ENCODE measurements at regions not wholly inside any gene's neighbourhood (a gene's known extent, or its start where the extent isn't known, plus 50 kb on each side); places are given as distances from the start of the nearest gene placed in this dataset.

DNA sequence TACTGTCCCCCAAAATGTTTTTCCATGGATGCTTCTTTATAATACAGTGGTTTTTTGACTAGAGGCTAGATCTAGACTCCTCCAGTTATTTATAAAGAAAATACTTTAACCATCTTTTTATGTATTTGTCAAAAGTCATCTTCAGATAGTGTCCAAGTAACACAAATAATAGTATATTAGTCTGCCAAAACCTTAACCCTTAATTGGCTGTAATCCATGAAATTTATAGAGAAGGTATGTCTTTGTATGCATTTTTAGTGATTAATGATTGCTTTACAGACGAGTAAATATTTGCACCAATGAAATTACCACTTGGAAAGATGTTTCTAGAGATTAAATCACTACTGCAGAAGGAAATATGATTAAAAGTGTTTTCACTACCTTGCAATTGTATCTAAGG lies 451.8 kb upstream of the NRXN1 start:
- TF ChIP-seq, protein P1, sequence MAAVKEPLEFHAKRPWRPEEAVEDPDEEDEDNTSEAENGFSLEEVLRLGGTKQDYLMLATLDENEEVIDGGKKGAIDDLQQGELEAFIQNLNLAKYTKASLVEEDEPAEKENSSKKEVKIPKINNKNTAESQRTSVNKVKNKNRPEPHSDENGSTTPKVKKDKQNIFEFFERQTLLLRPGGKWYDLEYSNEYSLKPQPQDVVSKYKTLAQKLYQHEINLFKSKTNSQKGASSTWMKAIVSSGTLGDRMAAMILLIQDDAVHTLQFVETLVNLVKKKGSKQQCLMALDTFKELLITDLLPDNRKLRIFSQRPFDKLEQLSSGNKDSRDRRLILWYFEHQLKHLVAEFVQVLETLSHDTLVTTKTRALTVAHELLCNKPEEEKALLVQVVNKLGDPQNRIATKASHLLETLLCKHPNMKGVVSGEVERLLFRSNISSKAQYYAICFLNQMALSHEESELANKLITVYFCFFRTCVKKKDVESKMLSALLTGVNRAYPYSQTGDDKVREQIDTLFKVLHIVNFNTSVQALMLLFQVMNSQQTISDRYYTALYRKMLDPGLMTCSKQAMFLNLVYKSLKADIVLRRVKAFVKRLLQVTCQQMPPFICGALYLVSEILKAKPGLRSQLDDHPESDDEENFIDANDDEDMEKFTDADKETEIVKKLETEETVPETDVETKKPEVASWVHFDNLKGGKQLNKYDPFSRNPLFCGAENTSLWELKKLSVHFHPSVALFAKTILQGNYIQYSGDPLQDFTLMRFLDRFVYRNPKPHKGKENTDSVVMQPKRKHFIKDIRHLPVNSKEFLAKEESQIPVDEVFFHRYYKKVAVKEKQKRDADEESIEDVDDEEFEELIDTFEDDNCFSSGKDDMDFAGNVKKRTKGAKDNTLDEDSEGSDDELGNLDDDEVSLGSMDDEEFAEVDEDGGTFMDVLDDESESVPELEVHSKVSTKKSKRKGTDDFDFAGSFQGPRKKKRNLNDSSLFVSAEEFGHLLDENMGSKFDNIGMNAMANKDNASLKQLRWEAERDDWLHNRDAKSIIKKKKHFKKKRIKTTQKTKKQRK (IDR thresholded peaks at IDR 0.05; ENCODE audit: low read depth, low read length): no peak
- TF ChIP-seq PAX8 (IDR thresholded peaks at IDR 0.05) (no peak), EP300 (IDR thresholded peaks at IDR 0.05; ENCODE audit: borderline replicate concordance in 1 of 2, control insufficient read depth in 1 of 2, low read depth in 2 of 2, low read length in 2 of 2) (no peak), BMI1 (IDR thresholded peaks at IDR 0.05; ENCODE audit: borderline replicate concordance) (no peak), CBX5 (IDR thresholded peaks at IDR 0.05; ENCODE audit: low read depth) (no peak), FOS (IDR thresholded peaks at IDR 0.05; ENCODE audit: borderline replicate concordance, extremely low read depth, insufficient read length) (no peak), CHD1 (IDR thresholded peaks at IDR 0.05; ENCODE audit: low read depth, low read length) (no peak), NR2C1 (IDR thresholded peaks at IDR 0.05) (no peak), POLR2AphosphoS2 (IDR thresholded peaks at IDR 0.05; ENCODE audit: low read depth, low read length) (no peak), NBN (IDR thresholded peaks at IDR 0.05) (no peak), RAD21 (IDR thresholded peaks at IDR 0.05; ENCODE audit: insufficient read depth, low read depth, low read length) (no peak), JUNB (IDR thresholded peaks at IDR 0.05) (no peak), ASH2L (IDR thresholded peaks at IDR 0.05; ENCODE audit: borderline replicate concordance, low read depth) (no peak), MXI1 (IDR thresholded peaks at IDR 0.05; ENCODE audit: low read depth, low read length) (no peak), POLR2A (IDR thresholded peaks at IDR 0.05; ENCODE audit: low read depth, low read length) (no peak), RFX5 (IDR thresholded peaks at IDR 0.05; ENCODE audit: low read depth, low read length) (no peak)
- TF ChIP-seq, protein P2, sequence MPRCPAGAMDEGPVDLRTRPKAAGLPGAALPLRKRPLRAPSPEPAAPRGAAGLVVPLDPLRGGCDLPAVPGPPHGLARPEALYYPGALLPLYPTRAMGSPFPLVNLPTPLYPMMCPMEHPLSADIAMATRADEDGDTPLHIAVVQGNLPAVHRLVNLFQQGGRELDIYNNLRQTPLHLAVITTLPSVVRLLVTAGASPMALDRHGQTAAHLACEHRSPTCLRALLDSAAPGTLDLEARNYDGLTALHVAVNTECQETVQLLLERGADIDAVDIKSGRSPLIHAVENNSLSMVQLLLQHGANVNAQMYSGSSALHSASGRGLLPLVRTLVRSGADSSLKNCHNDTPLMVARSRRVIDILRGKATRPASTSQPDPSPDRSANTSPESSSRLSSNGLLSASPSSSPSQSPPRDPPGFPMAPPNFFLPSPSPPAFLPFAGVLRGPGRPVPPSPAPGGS (IDR thresholded peaks at IDR 0.05; ENCODE audit: borderline replicate concordance, insufficient read depth, low read depth, low read length, poor library complexity, severe bottlenecking): no peak
- TF ChIP-seq, protein P3, sequence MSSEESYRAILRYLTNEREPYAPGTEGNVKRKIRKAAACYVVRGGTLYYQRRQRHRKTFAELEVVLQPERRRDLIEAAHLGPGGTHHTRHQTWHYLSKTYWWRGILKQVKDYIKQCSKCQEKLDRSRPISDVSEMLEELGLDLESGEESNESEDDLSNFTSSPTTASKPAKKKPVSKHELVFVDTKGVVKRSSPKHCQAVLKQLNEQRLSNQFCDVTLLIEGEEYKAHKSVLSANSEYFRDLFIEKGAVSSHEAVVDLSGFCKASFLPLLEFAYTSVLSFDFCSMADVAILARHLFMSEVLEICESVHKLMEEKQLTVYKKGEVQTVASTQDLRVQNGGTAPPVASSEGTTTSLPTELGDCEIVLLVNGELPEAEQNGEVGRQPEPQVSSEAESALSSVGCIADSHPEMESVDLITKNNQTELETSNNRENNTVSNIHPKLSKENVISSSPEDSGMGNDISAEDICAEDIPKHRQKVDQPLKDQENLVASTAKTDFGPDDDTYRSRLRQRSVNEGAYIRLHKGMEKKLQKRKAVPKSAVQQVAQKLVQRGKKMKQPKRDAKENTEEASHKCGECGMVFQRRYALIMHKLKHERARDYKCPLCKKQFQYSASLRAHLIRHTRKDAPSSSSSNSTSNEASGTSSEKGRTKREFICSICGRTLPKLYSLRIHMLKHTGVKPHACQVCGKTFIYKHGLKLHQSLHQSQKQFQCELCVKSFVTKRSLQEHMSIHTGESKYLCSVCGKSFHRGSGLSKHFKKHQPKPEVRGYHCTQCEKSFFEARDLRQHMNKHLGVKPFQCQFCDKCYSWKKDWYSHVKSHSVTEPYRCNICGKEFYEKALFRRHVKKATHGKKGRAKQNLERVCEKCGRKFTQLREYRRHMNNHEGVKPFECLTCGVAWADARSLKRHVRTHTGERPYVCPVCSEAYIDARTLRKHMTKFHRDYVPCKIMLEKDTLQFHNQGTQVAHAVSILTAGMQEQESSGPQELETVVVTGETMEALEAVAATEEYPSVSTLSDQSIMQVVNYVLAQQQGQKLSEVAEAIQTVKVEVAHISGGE (CRISPR knock-in tag; IDR thresholded peaks at IDR 0.05): no peak
- RAD21 ChIA-PET (ENCODE audit: unreplicated experiment): no interaction called here
- POLR2A ChIA-PET: no interaction called here
- FAIRE-seq: no peak
- WGBS (ENCODE audit: insufficient coverage, insufficient replicate concordance, low lambda C conversion rate, missing lambda C conversion rate): 3% methylated on average over 1 of the region's 1 CpG
- Histone ChIP-seq H3K4me2 (ENCODE audit: control insufficient read depth, insufficient read depth) (no peak overlapping the region), H3K4me3 (no peak overlapping the region), H3K27ac (ENCODE audit: control insufficient read depth, insufficient read depth) (no peak overlapping the region), H4K20me1 (ENCODE audit: control insufficient read depth, insufficient read depth) (no peaks in the 10 kb centered on the region), H3K4me1 (ENCODE audit: control insufficient read depth, insufficient read depth, low read length) (no peaks in the 10 kb centered on the region), H3K79me2 (ENCODE audit: control insufficient read depth, insufficient read depth, low read length) (no peaks in the 10 kb centered on the region), H3K27me3 (replicated peaks in 1 of 2; ENCODE audit: control insufficient read depth in 2 of 2, insufficient read depth in 2 of 2, low read length in 1 of 2) (no peaks in the 10 kb centered on the region), H3K9ac (ENCODE audit: control insufficient read depth, insufficient read depth, low read length) (no peak overlapping the region), H3K9me3 (replicated peaks; ENCODE audit: control insufficient read depth, insufficient read depth, low read length) (no peaks in the 10 kb centered on the region), H2AFZ (ENCODE audit: control insufficient read depth, low read depth, low read length) (no peak overlapping the region), H3K36me3 (ENCODE audit: control insufficient read depth in 2 of 2, insufficient read depth in 2 of 2, low read length in 1 of 2) (no peaks in the 10 kb centered on the region)
- CTCF ChIA-PET: no interaction called here
- no peak for DNase-seq (ENCODE audit: low read depth, low spot score)
- ATAC-seq: no peak
- intact Hi-C loops (cut with micrococcal nuclease; ENCODE audit: unreplicated experiment) (no loop called here), in situ Hi-C loops (cut with MboI) (no loop called here)
- SMC1A ChIA-PET (ENCODE audit: uncharacterized antibody, unreplicated experiment): no interaction called here
- BruUV-seq (replicated peaks): no TSS peak
